ENCODE measurements at regions not wholly inside any gene's neighbourhood (a gene's known extent, or its start where the extent isn't known, plus 50 kb on each side); places are given as distances from the start of the nearest gene placed in this dataset.

DNA sequence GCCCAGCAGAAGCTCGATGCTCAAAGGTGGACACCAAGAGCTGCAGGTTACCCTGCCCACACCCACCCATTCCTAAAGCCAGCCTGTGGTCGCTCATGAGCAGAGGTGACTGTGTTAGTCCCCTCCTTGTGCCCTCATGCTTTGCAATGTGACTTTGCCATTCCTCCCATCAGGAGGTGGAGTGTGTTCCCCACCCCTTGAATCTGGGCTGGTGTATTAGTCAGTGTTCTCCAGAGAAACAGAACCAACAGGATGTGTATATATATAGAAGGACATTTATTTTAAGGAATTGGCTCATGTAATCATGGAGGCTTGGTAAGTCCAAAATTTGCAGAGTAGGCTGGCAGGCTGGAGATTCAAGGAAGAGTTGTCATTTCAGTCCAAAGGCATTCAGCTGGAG lies 54.4 kb upstream of the RNF24 start:
- DNase-seq, result no peak

DNA sequence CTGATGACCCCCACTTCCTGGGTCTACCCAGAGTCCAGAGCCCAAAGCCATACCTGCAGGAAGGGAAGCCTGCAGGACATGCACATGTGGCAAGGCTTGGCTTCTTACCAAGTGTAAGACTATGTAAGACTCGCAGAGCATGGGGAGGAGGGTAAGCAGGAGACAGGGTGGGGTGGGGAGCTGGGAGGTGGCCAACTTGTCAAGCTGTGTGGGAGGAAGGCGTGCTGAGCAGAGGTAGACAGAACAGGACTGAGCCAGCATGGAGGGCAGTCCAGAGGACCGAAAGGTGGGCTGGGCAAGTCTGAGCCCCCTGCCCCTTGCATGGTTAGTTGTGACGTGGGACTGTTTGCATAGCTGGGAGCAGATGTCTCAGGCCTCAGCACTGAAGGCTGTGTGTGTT lies 53.4 kb upstream of the RNF24 start:
- DNase-seq, result no peak

DNA sequence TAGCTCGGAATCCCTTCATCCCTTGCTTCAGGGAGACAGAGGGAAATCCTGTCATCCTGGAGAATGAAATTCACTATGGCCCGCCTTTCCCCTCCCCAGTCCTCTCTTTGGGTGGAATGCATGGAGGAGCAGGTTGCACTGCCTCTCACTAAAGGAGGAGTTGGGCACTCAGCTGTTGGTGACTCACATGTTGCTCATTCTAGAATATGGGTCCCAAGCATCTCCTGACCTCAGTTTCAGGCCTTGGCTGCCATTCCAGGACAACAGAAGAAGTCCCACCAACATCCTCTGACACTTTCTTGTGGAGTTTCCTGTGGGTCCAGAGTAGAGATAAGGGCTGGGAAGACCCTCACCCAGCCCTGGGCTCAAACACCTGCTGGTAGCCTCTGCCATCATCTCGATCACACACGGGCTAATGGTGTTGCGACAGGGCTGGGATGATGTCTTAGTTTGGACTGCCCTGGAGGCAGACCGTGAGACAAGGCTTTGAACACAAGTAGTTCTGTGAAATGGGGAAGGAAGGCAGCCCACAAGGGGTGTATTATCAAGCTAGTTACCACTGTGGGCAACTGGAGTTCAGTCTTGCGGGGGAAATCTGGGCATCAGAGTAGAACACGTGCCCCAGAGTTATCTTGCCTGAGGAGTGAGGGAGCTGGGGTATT lies 52.4 kb upstream of the RNF24 start:
- no peak for DNase-seq

DNA sequence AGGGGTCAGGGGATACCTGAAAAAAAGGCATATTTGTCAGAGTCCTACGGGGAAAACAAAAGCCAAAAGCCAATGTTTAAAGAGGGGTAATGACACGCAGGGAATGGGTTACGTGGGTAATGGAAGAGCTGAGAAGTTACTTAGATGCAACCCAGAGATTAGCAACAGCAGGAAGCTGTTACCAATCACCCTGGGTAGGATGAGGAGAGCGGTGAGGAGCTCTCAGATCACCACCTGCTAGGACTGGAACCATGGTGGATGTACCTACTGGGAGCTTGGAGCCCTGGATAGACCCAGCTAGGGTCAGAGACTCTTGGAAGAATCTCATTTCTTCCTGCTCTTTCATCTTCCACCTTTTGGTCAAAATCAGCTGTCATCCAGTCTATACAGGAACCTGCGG lies 51.2 kb upstream of the RNF24 start:
- DNase-seq, result no peak

DNA sequence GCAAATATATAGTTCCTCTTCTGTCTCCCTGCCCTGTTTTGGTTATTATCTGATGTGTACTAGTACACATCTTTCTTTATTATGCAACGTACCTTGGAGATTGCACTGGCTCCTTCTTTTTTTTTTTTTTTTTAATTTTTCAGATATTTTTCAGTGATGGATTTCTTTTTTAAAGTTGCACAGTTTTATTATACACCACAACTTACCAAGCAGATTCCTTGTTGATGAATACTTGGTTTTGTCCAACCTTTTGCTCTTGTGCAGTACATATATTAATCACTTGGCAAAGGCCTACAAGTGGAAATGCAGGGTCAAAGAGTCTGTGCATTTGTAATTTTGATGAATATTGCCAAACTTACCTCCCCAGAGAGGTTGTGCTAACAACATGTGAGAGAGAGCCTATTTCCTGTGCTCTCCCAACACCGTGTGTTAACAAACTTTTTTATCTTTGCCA lies 50.1 kb upstream of the RNF24 start:
- no peak for DNase-seq

Data from CD4-positive, alpha-beta T cell treated with Interleukin-17A for 4 hours (primary cell).